Stimulated activated CD8-positive, alpha-beta memory T cell treated with anti-CD3 and anti-CD28 coated beads, Interleukin-15, amount 100 ng/mL, for 1 hour (primary cell): ENCODE measurements at regions not wholly inside any gene's neighbourhood (a gene's known extent, or its start where the extent isn't known, plus 50 kb on each side); places are given as distances from the start of the nearest gene placed in this dataset.

Source experiments
- DNase-seq: peaks from one replicate; pipeline ENCODE4 v3.0.0-alpha.2; 2020; ENCODE audit warnings: low read depth

DNA sequence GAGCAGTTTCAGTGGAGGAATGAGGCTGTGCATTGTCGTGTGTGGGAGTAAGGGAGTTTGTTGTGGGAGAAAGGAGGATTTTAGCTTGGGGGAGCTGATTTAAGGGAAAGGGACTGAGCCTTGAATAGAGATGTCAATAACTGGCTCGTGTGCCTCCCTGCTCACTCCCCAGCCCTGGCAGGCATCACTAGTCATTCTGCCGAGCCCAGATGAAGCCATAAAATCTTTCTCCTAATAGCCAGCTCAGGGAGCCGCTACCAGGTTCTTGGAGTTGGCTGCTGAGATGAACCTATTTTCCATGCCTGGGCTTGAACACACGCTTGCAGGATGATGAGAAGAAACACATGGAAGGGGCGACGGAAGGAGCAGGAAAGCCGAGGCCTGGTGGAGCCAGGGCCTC is 65.0 kb upstream of the POU3F1 start:
- DNase-seq = no peak

DNA sequence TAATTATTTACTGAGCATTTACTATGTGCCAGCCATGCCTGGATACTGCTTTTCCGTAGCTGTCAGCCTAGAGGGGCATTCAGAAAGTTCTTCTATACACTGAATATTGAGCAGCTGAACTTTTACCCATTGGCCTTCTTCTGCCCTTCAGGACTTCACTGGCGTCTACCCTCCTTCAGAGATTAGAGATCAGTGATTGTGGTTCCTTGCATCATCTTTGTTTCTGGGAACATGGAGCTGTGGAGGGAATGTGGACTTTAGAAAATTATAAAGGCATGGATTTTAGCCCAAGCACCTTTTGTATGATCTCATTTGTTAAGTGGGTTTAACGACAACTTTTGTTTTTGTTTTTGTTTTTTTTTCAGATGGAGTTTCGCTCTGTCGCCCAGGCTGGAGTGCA is 58.7 kb upstream of the POU3F1 start:
- DNase-seq = no peak

DNA sequence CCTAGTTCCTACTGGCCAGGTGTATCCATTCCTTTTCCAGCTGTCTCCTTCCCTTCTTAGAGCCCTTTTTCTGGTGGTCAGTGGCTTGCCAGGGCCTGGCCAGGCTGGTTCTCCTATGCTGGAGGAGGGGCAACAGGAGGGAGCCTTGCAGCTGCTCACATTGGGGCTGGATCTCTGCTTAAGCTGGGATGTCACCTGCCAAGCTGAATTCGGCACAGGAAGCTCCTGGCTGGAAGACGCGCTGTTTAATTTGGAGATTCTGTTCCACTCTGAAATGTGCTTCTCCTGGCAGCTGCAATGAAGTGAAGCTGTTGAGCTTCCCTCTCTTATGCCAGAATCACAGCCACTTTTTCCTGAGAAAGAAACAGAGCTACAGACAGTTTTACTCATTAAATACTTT is 56.0 kb upstream of the POU3F1 start:
- DNase-seq = no peak

DNA sequence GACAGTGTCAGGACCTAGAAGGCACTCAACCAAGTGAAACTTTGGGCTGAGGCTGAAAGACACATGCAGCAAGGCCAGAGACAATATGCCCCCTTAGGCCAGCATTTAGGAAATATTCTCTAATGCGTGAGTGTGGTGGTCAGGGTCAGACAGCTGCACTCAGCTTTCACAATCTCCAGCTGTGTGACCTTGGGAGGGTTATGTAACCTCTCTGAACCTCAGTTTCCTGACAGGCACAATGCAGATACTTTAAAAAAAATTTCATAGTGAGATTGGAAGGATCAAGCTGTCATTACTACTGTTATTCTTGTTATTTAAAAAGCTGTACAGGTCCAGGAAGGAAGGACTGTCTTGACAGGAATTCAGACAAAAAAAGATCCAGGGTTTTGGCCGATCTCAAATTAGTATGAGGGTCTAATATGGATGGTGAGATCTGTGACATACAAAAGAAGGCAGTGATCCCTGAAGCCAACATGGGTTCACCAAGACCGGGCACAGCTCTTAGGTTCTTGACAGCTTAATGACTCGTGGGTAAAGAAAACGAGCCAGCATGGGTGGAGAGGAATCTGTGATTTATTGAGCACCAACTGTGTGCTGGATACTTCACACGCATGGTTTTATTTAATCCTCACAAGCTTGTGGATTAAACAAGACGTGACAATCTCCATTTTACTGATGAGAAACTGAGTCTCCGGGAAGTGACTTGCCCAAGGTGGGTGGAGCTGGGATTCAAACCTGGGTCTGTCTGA is 54.6 kb upstream of the POU3F1 start:
- no peak for DNase-seq

DNA sequence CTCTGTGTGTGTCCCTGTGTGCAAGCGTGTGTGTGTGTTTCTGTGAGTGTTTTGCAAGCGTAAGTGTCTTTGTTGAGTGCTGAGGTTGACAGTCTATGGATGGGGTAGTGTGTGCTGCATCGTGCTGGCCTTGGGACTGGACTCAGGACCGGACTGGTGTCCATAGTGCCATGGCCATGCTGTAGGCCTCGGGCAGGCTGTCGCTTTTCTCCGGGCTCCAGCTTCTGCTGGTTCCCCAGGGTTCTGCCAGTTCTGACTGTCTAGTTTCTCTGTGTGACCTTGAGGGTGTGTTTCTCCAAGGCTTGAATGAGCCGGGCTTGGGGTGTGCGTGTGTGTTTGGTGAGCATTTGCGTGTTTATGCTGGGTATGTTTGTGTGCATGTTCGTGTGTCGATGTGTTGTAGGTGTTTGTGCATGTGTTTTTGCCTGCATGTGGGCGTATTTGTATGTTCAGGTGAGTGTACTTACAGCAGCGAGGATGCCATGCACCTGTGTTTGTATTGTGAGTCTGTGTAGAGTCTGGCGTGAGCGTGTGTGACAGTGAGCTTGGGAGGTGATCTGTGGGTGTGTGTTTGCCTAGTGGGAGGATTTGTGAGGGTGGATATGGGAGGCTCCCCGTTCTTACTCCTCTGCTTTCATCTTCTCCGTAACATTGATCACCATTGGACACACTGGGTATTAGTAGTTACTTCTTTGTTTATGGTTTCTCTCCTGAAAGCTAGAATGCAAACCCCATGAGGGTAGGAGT is 51.7 kb upstream of the POU3F1 start:
- no peak for DNase-seq

DNA sequence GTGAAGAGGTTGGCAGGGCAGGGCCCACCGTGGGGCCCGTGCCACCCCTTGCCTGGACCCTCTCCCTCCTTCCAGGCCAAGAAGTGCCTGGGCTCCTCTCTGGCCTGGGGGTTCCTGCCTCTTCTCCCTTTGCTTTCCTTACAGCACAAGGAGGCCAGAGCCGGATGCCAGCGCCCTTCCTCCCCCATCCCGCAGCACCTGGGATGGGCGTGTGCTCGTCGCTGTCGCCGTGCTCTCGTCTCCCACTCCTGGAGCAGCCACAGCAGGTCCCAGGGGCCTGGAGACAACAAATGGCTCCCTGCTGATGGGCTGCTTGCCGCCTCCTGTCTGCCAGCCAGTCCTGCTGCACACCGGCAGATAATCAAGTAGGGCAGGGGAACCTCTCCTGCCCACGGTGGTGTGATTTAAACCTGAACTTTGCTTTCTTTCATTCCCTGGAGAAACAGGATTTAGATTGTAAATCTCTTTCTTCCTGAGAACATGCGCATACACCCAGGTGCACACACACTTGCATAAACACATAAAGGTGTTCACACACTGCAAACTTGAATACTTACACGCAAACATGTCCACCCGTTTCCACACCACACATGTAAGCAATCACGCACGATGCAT is 50.8 kb upstream of the POU3F1 start:
- DNase-seq = no peak
